ENCODE measurements at regions not wholly inside any gene's neighbourhood (a gene's known extent, or its start where the extent isn't known, plus 50 kb on each side); places are given as distances from the start of the nearest gene placed in this dataset.

DNA sequence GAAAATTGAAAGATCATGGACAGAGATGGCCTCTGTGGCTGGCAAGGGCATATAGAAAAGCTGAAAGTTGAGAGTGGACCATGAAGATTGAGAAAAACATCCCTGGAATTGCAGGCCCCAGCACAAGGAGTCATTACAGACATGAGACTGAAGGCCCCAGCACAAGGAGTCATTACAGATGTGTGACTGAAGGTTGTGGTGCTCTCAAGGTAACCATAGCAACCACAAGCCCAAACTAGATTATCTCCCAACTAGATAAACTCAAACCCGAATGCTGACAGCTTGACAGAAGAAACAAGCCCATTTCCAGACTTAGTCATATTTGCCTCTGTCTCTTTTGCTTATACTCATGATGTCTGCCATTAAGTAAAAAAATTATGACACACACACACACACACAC lies 1252.1 kb upstream of the ADGRL4 start:
- no peaks in the 10 kb centered on the region for H3K27me3 ChIP-seq (replicated peaks; ENCODE audit: control insufficient read depth, insufficient read depth, low read length)
- no peak overlapping the region for H3K9ac ChIP-seq (ENCODE audit: low read length)
- DNase-seq (ENCODE audit: low read depth), result no peak
- H3K9me3 ChIP-seq (ENCODE audit: control insufficient read depth, low read length), result peaks cover 17% of the 10 kb centered on the region
- H3K4me1 ChIP-seq (ENCODE audit: control insufficient read depth, insufficient read depth, low read length), result no peaks in the 10 kb centered on the region
- H3K36me3 ChIP-seq (ENCODE audit: control insufficient read depth, insufficient read depth, low read length, severe bottlenecking), result no peaks in the 10 kb centered on the region
- H3K4me3 ChIP-seq (ENCODE audit: low read length), result no peak overlapping the region

DNA sequence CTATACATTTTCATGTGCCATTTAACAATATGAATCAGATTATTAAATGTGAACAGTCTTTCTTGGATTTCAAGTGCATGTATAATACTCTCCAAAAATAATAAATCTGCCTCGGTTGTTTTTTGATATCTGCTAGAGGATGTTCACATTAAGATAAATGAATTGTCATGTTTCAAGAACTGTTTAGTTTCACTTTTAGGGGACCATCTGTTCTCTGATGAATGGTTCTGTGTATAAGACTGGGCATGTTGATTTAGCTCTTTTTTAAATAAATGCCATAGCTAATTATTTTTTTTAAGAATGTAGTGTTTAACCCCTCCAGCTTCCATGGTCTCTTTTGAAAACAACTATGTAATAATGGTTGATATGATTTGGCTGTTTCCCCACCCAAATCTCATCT lies 1245.1 kb upstream of the ADGRL4 start:
- no peaks in the 10 kb centered on the region for H3K9me3 ChIP-seq (ENCODE audit: control insufficient read depth, low read length)
- no peak overlapping the region for H3K4me3 ChIP-seq (ENCODE audit: low read length)
- peak; percentile 15 for DNase-seq (ENCODE audit: low read depth)
- H3K9ac ChIP-seq (ENCODE audit: low read length), result no peak overlapping the region
- no peaks in the 10 kb centered on the region for H3K36me3 ChIP-seq (ENCODE audit: control insufficient read depth, insufficient read depth, low read length, severe bottlenecking)
- peaks cover 9% of the 10 kb centered on the region for H3K4me1 ChIP-seq (ENCODE audit: control insufficient read depth, insufficient read depth, low read length)
- no peaks in the 10 kb centered on the region for H3K27me3 ChIP-seq (replicated peaks; ENCODE audit: control insufficient read depth, insufficient read depth, low read length)

GRCh38 chr1:80251171-80251570 lies 1244.6 kb upstream of the ADGRL4 start:
- Histone ChIP-seq H3K27me3 (replicated peaks; ENCODE audit: control insufficient read depth, insufficient read depth, low read length) (no peaks in the 10 kb centered on the region), H3K9me3 (ENCODE audit: control insufficient read depth, low read length) (no peaks in the 10 kb centered on the region), H3K4me1 (ENCODE audit: control insufficient read depth, insufficient read depth, low read length) (peaks cover 9% of the 10 kb centered on the region), H3K36me3 (ENCODE audit: control insufficient read depth, insufficient read depth, low read length, severe bottlenecking) (no peaks in the 10 kb centered on the region), H3K4me3 (ENCODE audit: low read length) (no peak overlapping the region), H3K9ac (ENCODE audit: low read length) (no peak overlapping the region)
- peak; percentile 38 for DNase-seq (ENCODE audit: low read depth)

GRCh38 chr1:80250573-80251168 lies 1244.1 kb upstream of the ADGRL4 start:
- H3K9ac ChIP-seq (ENCODE audit: low read length), result no peak overlapping the region
- no peaks in the 10 kb centered on the region for H3K27me3 ChIP-seq (replicated peaks; ENCODE audit: control insufficient read depth, insufficient read depth, low read length)
- H3K4me1 ChIP-seq (ENCODE audit: control insufficient read depth, insufficient read depth, low read length), result peaks cover 9% of the 10 kb centered on the region
- H3K36me3 ChIP-seq (ENCODE audit: control insufficient read depth, insufficient read depth, low read length, severe bottlenecking), result no peaks in the 10 kb centered on the region
- H3K9me3 ChIP-seq (ENCODE audit: control insufficient read depth, low read length), result no peaks in the 10 kb centered on the region
- H3K4me3 ChIP-seq (ENCODE audit: low read length), result no peak overlapping the region
- DNase-seq (ENCODE audit: low read depth), result no peak

DNA sequence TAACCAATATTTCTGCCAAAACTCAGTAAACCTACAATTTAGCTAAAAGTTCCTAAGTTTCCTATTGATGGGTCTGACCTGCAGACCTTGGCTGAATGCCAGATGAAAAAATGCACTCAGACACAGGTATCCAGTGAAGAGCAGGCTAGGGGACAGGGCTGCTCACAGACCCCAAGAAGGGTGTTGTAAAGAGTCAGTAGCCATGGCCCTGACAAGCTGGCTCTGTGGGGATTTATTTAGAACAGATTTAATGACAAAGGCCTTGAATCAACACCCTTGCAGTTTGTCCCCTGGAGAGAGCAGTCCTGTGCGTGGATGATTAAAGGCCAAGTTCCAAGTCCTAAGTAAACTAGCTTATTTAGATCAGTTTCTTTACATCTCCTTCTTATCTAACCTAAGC lies 1243.2 kb upstream of the ADGRL4 start:
- Histone ChIP-seq H3K9ac (ENCODE audit: low read length) (no peak overlapping the region), H3K4me3 (ENCODE audit: low read length) (no peak overlapping the region)
- no peak for DNase-seq (ENCODE audit: low read depth)

GRCh38 chr1:80248886-80249285 lies 1242.4 kb upstream of the ADGRL4 start:
- peak; percentile 54 for DNase-seq (ENCODE audit: low read depth)
- no peaks in the 10 kb centered on the region for H3K9me3 ChIP-seq (ENCODE audit: control insufficient read depth, low read length)
- peaks cover 9% of the 10 kb centered on the region for H3K4me1 ChIP-seq (ENCODE audit: control insufficient read depth, insufficient read depth, low read length)
- no peaks in the 10 kb centered on the region for H3K27me3 ChIP-seq (replicated peaks; ENCODE audit: control insufficient read depth, insufficient read depth, low read length)
- H3K9ac ChIP-seq (ENCODE audit: low read length), result no peak overlapping the region
- H3K4me3 ChIP-seq (ENCODE audit: low read length), result no peak overlapping the region
- no peaks in the 10 kb centered on the region for H3K36me3 ChIP-seq (ENCODE audit: control insufficient read depth, insufficient read depth, low read length, severe bottlenecking)

More for the DNA sequence above, 1243.2 kb upstream of the ADGRL4 start:
- Histone ChIP-seq H3K27me3 (replicated peaks; ENCODE audit: control insufficient read depth, insufficient read depth, low read length) (no peaks in the 10 kb centered on the region), H3K36me3 (ENCODE audit: control insufficient read depth, insufficient read depth, low read length, severe bottlenecking) (no peaks in the 10 kb centered on the region), H3K4me1 (ENCODE audit: control insufficient read depth, insufficient read depth, low read length) (peaks cover 9% of the 10 kb centered on the region), H3K9me3 (ENCODE audit: control insufficient read depth, low read length) (no peaks in the 10 kb centered on the region)

DNA sequence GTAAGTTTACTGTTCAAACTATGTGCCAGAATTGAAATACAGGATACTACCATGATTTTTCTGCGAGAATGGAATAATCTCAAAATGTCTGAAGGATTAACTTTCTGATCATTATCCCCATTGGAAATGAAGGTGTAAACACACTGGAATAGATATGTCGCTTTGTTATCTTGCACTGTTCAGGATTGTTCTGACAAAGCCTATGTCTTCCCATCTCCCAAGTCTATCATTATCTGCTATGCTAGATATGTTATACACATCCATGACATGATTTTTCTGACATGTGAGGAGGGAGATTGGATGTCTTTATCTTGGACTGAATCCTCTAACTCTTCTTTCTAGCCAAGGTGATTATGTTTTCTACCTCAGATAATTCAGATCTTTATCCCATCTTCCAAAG lies 1239.3 kb upstream of the ADGRL4 start:
- no peak for DNase-seq (ENCODE audit: low read depth)
- Histone ChIP-seq H3K4me1 (ENCODE audit: control insufficient read depth, insufficient read depth, low read length) (peaks cover 9% of the 10 kb centered on the region), H3K9me3 (ENCODE audit: control insufficient read depth, low read length) (no peaks in the 10 kb centered on the region), H3K36me3 (ENCODE audit: control insufficient read depth, insufficient read depth, low read length, severe bottlenecking) (no peaks in the 10 kb centered on the region), H3K9ac (ENCODE audit: low read length) (no peak overlapping the region), H3K4me3 (ENCODE audit: low read length) (no peak overlapping the region), H3K27me3 (replicated peaks; ENCODE audit: control insufficient read depth, insufficient read depth, low read length) (no peaks in the 10 kb centered on the region)

GRCh38 chr1:80244372-80244771 lies 1237.8 kb upstream of the ADGRL4 start:
- Histone ChIP-seq H3K4me3 (ENCODE audit: low read length) (no peak overlapping the region), H3K9ac (ENCODE audit: low read length) (no peak overlapping the region), H3K27me3 (replicated peaks; ENCODE audit: control insufficient read depth, insufficient read depth, low read length) (no peaks in the 10 kb centered on the region), H3K36me3 (ENCODE audit: control insufficient read depth, insufficient read depth, low read length, severe bottlenecking) (no peaks in the 10 kb centered on the region), H3K9me3 (ENCODE audit: control insufficient read depth, low read length) (no peaks in the 10 kb centered on the region), H3K4me1 (ENCODE audit: control insufficient read depth, insufficient read depth, low read length) (peaks cover 9% of the 10 kb centered on the region)
- no peak for DNase-seq (ENCODE audit: low read depth)

DNA sequence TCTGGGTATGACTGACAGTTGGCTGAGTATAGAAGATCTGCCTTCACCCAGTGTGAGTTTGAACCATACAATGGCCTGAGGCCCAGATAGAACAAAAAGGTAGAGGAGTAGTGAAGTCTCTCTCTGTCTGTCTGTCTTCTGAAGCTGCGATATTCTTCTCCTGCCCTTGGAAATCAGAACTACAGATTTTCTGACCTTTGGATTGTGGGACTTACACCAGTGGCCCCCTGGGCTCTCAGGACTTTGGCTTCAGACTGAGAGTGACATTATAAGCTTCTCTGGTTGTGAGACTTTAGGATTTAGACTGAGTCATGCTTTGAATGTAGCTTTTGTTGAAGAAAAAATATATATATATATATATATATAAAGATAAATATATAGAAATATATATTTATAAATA lies 1235.0 kb upstream of the ADGRL4 start:
- Histone ChIP-seq H3K36me3 (ENCODE audit: control insufficient read depth, insufficient read depth, low read length, severe bottlenecking) (no peaks in the 10 kb centered on the region), H3K9ac (ENCODE audit: low read length) (no peak overlapping the region), H3K4me1 (ENCODE audit: control insufficient read depth, insufficient read depth, low read length) (no peaks in the 10 kb centered on the region), H3K9me3 (ENCODE audit: control insufficient read depth, low read length) (no peaks in the 10 kb centered on the region), H3K4me3 (ENCODE audit: low read length) (no peak overlapping the region), H3K27me3 (replicated peaks; ENCODE audit: control insufficient read depth, insufficient read depth, low read length) (no peaks in the 10 kb centered on the region)
- DNase-seq (ENCODE audit: low read depth), result no peak

DNA sequence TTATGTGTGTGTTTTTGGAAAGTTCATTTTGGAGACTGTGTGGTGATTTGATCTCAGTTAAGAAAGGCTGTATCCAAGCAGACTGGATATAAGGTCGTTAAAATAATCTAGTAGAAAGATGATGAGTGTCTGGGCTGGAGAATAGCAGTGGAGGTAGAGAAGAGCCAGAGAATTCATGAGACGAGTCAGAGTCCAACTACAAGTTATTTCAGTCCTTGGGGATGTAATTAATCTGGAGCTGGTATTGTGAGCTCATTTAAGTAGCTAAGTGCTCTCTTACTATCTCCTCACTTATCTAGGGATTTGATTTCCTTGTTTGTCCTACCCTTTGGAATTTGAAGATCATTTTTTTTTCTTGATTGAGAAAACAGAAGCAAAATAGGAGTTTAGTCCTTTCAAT lies 1219.0 kb upstream of the ADGRL4 start:
- H3K36me3 ChIP-seq (ENCODE audit: control insufficient read depth, insufficient read depth, low read length, severe bottlenecking), result no peaks in the 10 kb centered on the region
- H3K4me1 ChIP-seq (ENCODE audit: control insufficient read depth, insufficient read depth, low read length), result no peaks in the 10 kb centered on the region
- H3K4me3 ChIP-seq (ENCODE audit: low read length), result no peak overlapping the region
- H3K9me3 ChIP-seq (ENCODE audit: control insufficient read depth, low read length), result no peaks in the 10 kb centered on the region
- H3K27me3 ChIP-seq (replicated peaks; ENCODE audit: control insufficient read depth, insufficient read depth, low read length), result no peaks in the 10 kb centered on the region
- H3K9ac ChIP-seq (ENCODE audit: low read length), result no peak overlapping the region
- no peak for DNase-seq (ENCODE audit: low read depth)

- Histone ChIP-seq H3K36me3 (ENCODE audit: control insufficient read depth, insufficient read depth, low read length, severe bottlenecking) (no peaks in the 10 kb centered on the region), H3K4me1 (ENCODE audit: control insufficient read depth, insufficient read depth, low read length) (peaks cover 9% of the 10 kb centered on the region), H3K27me3 (replicated peaks; ENCODE audit: control insufficient read depth, insufficient read depth, low read length) (no peaks in the 10 kb centered on the region), H3K9me3 (ENCODE audit: control insufficient read depth, low read length) (no peaks in the 10 kb centered on the region), H3K4me3 (ENCODE audit: low read length) (no peak overlapping the region), H3K9ac (ENCODE audit: low read length) (no peak overlapping the region)
- no peak for DNase-seq (ENCODE audit: low read depth)
Observed at GRCh38 chr1:80221319-80221718, 1214.8 kb upstream of the ADGRL4 start.

DNA sequence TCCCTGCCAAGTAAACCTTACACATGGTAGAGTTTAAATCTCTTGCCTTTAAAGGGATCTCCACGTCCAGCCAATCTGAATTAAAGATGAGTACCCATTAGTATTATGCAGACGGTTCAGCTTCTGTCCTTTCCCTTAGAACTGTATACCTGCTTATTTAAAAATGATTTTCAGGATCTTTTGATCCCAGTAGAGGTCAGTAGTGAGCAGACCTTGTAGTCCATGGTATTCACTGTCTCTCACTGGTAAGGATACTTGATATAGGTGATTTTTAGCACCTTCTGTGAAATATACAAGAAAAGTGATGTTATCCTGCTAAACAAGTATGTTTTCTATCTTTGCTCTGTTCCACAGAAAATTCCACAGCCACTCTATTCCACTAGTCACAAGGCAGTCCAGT lies 1211.6 kb upstream of the ADGRL4 start:
- no peaks in the 10 kb centered on the region for H3K36me3 ChIP-seq (ENCODE audit: control insufficient read depth, insufficient read depth, low read length, severe bottlenecking)
- H3K4me1 ChIP-seq (ENCODE audit: control insufficient read depth, insufficient read depth, low read length), result peaks cover 9% of the 10 kb centered on the region
- H3K9ac ChIP-seq (ENCODE audit: low read length), result peak overlapping the region; percentile 73
- peak overlapping the region; percentile 60 for H3K4me3 ChIP-seq (ENCODE audit: low read length)
- DNase-seq (ENCODE audit: low read depth), result peak; percentile 76
- no peaks in the 10 kb centered on the region for H3K27me3 ChIP-seq (replicated peaks; ENCODE audit: control insufficient read depth, insufficient read depth, low read length)
- no peaks in the 10 kb centered on the region for H3K9me3 ChIP-seq (ENCODE audit: control insufficient read depth, low read length)

Data from adipocyte (in vitro differentiated cells).